Suprapubic skin (tissue), 4 donors: ENCODE measurements at regions not wholly inside any gene's neighbourhood (a gene's known extent, or its start where the extent isn't known, plus 50 kb on each side); places are given as distances from the start of the nearest gene placed in this dataset.

ENCODE experiments used
- DNase-seq, 2 donors: peaks; one replicate each; pipeline ENCODE4 v3.0.0-alpha.2; 2019; ENCODE audit warnings: low spot score in 2 of 2
- H3K27ac ChIP-seq: fragments of 200-600 bp; sonication (generic); one replicate; pipeline ENCODE4 v1.5.1; 2019
- H3K27me3 ChIP-seq: fragments of 200-600 bp; sonication (generic); one replicate; pipeline ENCODE4 v1.5.1; 2019
- H3K36me3 ChIP-seq: fragments of 200-600 bp; sonication (generic); one replicate; pipeline ENCODE4 v1.5.1; 2019
- H3K4me1 ChIP-seq: fragments of 200-600 bp; sonication (generic); one replicate; pipeline ENCODE4 v1.5.1; 2019
- H3K4me3 ChIP-seq: fragments of 200-600 bp; sonication (generic); one replicate; pipeline ENCODE4 v1.5.1; 2019; ENCODE audit warnings: mild to moderate bottlenecking
- H3K9me3 ChIP-seq: fragments of 200-600 bp; sonication (generic); one replicate; pipeline ENCODE4 v1.5.1; 2019
- CTCF ChIP-seq, 2 donors: fragments of 200-600 bp in 1 of 2; fragments of 450-650 bp in 1 of 2; sonication (generic) in 1 of 2; IDR thresholded peaks; one replicate each; pipeline ENCODE4 v1.5.1; 2016 to 2019; ENCODE audit warnings: antibody characterized with exemption in 2 of 2, mild to moderate bottlenecking in 1 of 2, moderate library complexity in 1 of 2
- EP300 ChIP-seq: sonication (generic); formaldehyde crosslinking; IDR thresholded peaks from one replicate; pipeline ENCODE4 v1.6.1; 2017; ENCODE audit warnings: antibody characterized with exemption
- POLR2A ChIP-seq, 2 donors: fragments of 450-650 bp; IDR thresholded peaks; one replicate each; pipeline ENCODE4 v1.6.1; 2017; ENCODE audit warnings: antibody characterized with exemption in 2 of 2, mild to moderate bottlenecking in 2 of 2, moderate library complexity in 2 of 2
- POLR2AphosphoS5 ChIP-seq, 3 donors: sonication (generic); formaldehyde crosslinking; IDR thresholded peaks; one replicate each; pipeline ENCODE4 v1.6.1; 2017; ENCODE audit warnings: antibody characterized with exemption in 3 of 3
- WGBS: methylation state at CpG from one replicate; pipeline ENCODE4 v1.1.5; 2018; 5-methylcytosine and 5-hydroxymethylcytosine counted together

DNA sequence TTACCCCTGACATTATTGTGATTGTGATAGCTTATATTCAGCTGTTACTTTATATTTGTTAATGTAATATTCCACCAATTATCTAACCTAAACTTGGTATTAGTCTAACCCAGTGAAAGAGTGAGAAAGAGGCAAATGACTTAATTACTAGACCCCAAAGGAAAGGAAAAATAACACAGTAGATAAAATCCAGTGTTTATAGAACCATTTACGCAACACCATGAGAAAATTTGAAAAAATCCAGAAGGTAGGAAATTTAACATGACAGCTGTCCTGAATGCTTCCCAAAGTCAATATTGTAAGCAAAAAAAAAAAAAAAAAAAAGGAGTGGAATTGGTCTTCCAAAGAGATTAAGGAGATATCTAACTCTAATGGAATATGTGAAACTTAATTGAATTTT, 741.5 kb upstream of the GHITM start:
- no peak for DNase-seq
- Histone ChIP-seq H3K4me3 (no peak overlapping the region), H3K9me3 (no peaks in the 10 kb centered on the region), H3K36me3 (no peaks in the 10 kb centered on the region), H3K4me1 (no peaks in the 10 kb centered on the region), H3K27me3 (no peaks in the 10 kb centered on the region), H3K27ac (no peak overlapping the region)
- TF ChIP-seq EP300 (no peak), POLR2AphosphoS5 (IDR thresholded peaks at IDR 0.05) (no peak), CTCF (IDR thresholded peaks at IDR 0.05) (no peak), POLR2A (IDR thresholded peaks at IDR 0.05) (no peak)
- 95% methylated on average over 1 of the region's 1 CpG for WGBS

DNA sequence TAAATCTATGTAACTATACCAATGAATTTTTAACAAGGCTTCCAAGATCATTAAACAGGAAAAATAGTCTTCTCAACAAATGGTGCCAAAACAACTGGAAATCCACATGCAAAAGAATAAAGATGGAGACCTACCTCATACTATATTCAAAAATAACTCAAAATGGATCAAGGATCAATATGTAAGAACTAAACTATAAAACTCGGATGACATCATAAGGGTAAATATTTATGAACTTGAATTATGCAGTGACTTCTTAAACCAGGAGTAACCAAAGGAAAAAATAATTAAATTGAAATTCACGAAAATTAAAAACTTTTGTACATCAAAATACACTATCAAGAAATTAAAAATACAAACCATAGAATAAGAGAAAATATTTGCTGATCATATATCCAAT, 728.7 kb upstream of the GHITM start:
- H3K27ac ChIP-seq = no peak overlapping the region

GRCh38 chr10:83425306-83425705, 714.0 kb upstream of the GHITM start:
- WGBS = 82% methylated on average over 2 of the region's 2 CpGs
- TF ChIP-seq POLR2AphosphoS5 (IDR thresholded peaks at IDR 0.05) = no peak
- TF ChIP-seq EP300 = no peak
- TF ChIP-seq POLR2A (IDR thresholded peaks at IDR 0.05) = no peak
- no peak for TF ChIP-seq CTCF (IDR thresholded peaks at IDR 0.05)
- DNase-seq = no peak
- Histone ChIP-seq H3K36me3 (no peaks in the 10 kb centered on the region), H3K27ac (no peak overlapping the region), H3K9me3 (no peaks in the 10 kb centered on the region), H3K27me3 (no peaks in the 10 kb centered on the region), H3K4me1 (no peaks in the 10 kb centered on the region), H3K4me3 (no peak overlapping the region)

More for the DNA sequence above, 728.7 kb upstream of the GHITM start:
- Histone ChIP-seq H3K9me3 (no peaks in the 10 kb centered on the region), H3K4me1 (no peaks in the 10 kb centered on the region), H3K27me3 (no peaks in the 10 kb centered on the region), H3K4me3 (no peak overlapping the region), H3K36me3 (no peaks in the 10 kb centered on the region)
- TF ChIP-seq POLR2A (IDR thresholded peaks at IDR 0.05) = no peak
- no peak for TF ChIP-seq CTCF (IDR thresholded peaks at IDR 0.05)
- no peak for TF ChIP-seq POLR2AphosphoS5 (IDR thresholded peaks at IDR 0.05)
- TF ChIP-seq EP300 = no peak
- WGBS = 89% methylated on average over 2 of the region's 2 CpGs
- DNase-seq = no peak

DNA sequence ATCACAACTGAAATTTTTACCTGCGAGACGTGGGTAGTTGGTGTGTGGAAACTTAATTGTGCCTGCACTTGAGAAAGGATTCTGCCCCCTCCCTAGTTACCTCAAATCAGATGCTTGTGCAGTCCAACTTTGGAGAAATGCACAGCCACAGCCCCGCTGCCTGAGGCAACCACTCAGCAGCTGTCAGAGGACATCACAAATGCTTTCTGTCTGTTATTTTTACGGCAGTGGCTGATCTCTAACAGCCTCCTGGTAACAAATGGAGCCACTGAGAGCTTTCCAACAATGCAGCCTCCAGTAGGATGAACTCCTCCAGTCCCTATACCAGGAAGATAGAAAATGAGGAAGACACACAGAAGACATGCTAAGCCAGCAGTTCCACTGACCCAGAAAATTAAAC, 712.2 kb upstream of the GHITM start:
- H3K9me3 ChIP-seq = no peaks in the 10 kb centered on the region
- no peaks in the 10 kb centered on the region for H3K36me3 ChIP-seq
- H3K27ac ChIP-seq = no peak overlapping the region
- H3K4me3 ChIP-seq = no peak overlapping the region
- TF ChIP-seq POLR2AphosphoS5 (IDR thresholded peaks at IDR 0.05) = no peak
- TF ChIP-seq EP300 = no peak
- no peak for TF ChIP-seq CTCF (IDR thresholded peaks at IDR 0.05)
- no peak for TF ChIP-seq POLR2A (IDR thresholded peaks at IDR 0.05)
- no peaks in the 10 kb centered on the region for H3K27me3 ChIP-seq
- no peaks in the 10 kb centered on the region for H3K4me1 ChIP-seq
- 59% methylated on average over 4 of the region's 4 CpGs for WGBS
- DNase-seq = no peak

DNA sequence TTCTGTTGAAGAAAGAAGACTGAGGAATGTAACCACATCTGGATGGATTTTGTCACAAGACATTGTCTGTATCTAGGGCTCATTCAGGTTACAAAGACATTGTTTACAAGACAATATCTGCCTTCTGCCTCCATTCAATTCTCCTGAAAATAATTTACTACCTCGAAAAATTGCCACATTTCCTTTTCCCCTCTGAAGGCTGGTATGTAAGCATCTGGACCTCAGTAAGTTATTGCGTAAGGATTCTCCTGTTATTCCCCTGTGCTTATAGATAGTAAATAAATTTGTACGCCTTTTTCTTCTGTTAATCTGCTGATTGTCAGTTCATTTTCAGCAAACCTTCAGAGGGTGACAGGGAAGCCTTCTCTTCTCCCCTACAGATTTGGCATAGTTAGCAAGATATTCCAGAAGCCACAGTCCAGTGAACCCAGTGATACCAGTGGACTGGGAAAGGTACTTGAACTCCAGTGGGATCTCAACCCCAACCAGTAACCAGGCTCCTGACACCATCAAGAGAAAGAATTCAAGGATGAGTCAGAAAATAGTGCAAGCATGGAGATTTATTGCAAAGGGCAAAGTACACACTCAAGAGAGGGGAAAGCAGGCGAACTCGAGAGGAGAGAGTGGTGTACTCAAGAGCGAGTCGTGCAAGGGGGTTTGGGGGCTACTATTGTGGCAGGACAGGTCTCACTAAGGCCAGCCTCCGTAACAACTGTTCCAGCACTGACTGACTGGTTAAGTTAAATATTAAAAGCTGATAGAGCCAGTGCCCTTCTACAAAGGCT, 706.9 kb upstream of the GHITM start:
- Histone ChIP-seq H3K9me3 (no peaks in the 10 kb centered on the region), H3K4me3 (no peak overlapping the region), H3K4me1 (no peaks in the 10 kb centered on the region), H3K27me3 (no peaks in the 10 kb centered on the region), H3K36me3 (no peaks in the 10 kb centered on the region), H3K27ac (no peak overlapping the region)
- WGBS = 77% methylated on average over 8 of the region's 8 CpGs
- TF ChIP-seq POLR2AphosphoS5 (IDR thresholded peaks at IDR 0.05) (no peak), CTCF (IDR thresholded peaks at IDR 0.05) (no peak), POLR2A (IDR thresholded peaks at IDR 0.05) (no peak), EP300 (no peak)
- DNase-seq = no peak
